NCI-H510A treated with DMSO at 0.1 percent for 48 hours (cell line): ENCODE measurements at regions not wholly inside any gene's neighbourhood (a gene's known extent, or its start where the extent isn't known, plus 50 kb on each side); places are given as distances from the start of the nearest gene placed in this dataset.

ENCODE experiments used
- DNase-seq: peaks from one replicate; lab custom pipeline; 2025; lab: John Stamatoyannopoulos, UW

DNA sequence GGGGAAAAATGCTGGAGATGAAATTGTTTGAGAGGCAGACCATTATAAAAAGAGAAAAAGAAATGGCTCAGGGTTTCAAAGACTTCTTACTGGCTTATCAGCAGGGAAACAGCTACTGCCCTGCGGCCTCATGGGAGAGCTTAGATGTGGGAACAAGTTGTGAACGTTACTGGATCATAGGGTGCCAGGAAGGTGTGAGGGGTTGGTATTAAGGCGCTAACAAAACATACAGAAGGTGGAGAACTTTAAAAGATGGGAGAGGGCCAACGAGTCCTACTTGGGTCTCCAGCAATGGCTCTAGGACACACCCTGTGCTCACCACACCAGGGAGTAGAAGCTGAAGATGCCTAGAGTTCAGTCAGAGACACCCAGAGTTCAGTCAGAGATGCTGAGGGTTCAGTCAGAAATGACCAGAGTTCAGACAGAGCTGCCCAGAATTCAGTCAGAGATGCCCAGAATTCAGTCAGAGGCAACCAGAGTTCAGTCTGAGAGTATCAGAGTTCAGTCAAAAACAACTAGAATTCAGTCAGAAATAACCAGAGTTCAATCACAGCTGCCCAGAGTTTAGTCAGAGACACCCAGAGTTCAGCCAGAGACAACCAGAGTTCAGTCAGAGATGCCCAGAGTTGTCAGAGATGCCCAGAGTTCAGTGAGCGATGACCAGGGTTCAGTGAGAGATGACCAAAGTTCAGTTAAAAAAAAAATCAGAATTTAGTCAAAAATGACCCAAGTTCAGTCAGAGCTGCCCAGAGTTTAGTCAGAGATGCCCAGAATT is 1103.6 kb downstream of the BCL11B start:
- DNase-seq = no peak

DNA sequence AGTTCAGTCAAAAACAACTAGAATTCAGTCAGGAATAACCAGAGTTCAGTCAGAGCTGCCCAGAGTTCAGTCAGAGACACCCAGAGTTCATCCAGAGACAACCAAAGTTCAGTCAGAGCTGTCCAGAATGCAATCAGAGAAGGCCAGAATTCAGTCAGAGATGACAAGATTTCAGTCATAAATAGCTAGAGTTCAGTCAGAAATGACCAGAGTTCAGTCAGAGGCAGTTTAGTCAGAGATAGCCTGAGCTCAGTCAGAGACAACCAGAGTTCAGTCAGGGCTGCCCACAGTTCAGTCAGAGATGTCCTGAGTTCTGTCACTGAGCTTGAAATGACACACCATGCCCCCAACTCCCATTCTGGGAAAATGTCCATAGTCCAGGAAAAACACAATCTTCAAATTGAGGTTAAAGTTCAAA is 1102.8 kb downstream of the BCL11B start:
- DNase-seq = no peak

DNA sequence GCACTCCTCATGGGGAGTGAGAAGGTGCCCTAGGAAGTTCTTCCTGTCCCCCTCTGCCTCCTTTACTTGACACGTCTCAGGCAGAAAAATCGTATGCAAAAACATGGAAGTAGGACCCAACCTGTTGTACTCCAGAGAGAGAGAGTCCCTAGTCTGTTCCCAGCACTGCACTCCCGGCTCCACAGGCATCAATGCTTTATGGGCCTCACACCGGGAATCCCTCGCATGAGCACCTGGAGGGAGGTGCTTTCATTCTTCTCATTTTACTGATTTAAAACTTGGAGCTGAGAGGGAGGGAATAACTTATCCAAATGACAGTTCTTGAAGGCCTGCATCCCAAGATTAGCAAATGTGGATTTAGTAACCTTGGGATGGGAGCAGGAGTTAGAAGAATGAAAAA is 1101.4 kb downstream of the BCL11B start:
- no peak for DNase-seq

DNA sequence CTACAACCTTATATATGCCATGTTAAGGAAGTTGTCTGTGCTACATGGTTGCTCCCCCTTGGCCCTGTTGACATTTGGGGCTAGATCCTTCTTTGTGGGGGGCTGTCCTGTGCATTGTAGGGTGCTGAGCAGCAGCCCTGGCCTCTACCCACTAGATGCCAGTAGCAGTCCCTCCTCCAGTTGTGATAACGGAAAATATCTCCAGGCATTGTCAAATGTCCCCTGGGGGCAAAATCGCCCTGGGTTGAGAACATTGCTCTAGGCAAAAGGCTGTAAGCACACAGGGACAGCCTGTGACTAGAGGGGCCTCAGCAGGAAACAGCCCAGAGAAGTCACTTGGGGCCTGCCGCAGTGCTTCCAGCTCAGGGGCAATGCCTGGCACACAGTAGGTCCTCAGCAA is 1100.3 kb downstream of the BCL11B start:
- no peak for DNase-seq

DNA sequence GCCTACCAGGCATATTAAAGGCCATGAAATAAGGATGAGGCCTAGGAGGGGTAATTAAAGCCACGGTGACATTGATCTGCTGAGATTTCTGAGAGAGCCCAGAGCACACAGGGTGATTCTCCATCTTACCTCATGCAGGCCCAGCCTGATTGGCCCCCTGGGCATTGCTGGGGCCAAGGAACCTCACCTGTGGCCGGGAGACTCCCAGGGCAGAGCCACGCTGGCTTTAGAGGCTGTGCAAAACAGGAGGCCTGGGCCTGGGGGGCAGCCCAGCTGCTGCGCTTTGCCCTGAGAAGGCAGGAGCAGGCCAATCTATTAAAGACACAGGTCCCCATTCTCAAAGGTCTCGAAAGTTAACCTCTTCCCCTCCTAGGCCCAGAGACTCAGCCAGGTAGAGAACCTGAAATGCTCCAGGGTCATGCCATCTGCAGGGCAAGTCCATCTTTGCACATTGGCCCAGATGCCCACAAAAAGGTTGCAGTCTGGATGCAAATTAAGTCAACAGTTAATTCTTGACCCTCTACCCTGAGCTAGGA is 1099.7 kb downstream of the BCL11B start:
- no peak for DNase-seq

DNA sequence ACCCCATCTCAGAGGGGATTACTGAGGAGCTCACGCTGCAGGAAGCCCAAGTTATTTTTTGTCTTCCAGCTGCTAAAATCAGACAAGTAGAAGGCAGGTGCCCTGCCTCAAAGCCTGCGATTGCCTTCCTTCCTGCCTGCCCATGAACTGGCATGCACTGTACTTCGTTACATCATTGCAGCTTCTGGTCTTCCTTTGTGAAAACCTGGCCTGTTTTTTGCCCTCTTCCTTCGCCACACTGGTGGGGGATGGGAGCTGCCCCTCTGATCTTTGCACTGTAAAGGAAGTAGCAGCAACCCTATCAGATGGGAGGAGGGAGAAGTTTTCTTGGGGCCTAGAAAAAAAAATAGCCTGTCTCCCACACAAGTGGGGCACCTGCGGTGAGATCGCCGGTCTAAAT is 1098.7 kb downstream of the BCL11B start:
- DNase-seq = no peak

DNA sequence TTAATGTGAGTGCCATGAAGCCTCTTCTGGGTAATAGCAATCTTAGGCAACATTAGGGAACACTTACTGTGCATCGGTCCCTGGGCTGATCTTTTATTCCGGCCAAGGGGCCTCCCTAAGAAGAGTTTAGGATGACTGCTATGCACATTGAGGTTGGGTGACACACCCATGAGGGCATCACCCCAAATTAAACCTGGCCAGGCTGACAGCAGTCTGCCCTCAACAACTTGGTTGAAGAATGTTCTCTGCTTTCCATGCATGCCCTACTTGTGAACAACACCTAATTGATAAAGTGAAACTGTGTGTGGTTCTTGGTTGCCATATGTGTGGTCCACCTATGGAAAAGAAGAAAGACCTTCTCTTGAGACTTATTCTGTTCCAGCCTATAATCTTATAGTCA is 1098.0 kb downstream of the BCL11B start:
- DNase-seq = no peak

DNA sequence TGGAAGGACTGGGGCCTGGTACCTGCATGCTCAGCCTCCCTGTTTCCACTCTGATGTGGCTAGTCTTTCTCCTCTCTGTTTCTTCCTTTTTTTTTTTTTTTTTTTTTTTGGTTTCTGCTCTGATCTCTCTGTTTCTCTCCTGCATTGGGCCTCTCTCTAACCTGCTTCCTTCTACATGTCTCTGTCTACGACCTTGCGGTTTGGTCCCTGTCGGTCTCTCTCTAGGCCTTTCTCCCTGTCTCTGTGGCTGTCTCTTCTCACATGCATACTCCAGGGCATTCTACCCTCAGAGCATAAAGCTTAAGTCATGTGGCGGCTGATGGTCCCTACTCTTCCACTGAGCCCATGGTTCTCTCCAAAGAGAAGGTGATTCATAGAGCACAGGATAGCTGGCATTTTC is 1096.6 kb downstream of the BCL11B start:
- DNase-seq = no peak

DNA sequence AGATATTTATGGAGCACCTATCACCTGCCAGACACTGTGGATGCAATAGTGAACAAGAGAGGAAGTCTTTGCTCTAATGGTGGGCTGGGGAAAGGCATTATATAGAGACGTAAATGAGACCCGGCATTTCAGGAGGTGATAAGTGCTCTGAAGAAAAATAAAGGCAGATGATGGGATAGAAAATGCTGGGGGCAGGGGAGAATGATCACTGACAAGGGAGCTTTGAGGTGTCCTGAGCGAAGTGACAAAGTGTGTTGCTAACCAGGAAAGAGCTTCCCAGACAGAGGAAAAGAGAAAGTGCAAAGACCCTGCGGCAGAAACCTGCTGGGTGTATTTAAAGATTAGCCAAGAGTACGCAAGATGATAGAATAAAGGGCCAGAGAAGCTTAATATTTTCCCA is 1096.1 kb downstream of the BCL11B start:
- no peak for DNase-seq

DNA sequence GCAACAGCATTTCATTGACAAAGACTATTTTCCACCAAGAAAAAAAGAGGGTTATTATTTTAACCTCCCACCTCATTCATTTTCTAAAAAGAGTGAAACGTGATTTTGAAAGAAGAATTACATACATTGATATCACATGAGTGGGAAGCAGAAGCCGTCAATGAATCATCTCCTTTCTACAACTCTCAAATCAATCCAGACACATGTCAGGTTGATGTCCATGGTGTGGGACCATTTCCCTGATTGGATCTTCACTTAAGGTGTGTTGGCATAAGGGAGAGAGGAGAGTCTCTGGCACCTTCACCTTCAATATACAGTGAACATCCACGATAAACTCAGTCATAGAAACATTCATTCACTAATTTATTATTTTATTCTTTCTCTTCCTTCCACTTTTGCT is 1095.1 kb downstream of the BCL11B start:
- DNase-seq = no peak

DNA sequence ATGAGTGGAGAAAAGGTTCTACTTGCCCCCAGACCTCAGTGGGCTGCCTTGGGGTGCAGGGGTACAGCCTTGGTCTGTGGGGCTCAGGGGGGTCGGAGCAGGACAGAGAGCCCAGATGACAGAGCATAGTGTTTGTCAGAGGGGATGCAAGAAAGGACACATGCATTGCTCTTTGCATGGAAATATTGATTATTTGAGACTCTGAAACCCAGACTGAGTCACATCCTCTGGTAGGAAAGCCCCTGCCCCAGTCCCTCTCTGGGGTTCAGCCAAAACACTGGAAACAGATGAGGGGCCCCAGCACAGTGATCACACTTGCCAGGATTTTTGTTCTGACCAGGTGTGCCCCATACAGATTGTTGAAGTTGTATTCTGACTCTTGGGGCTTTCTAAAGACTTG is 1094.4 kb downstream of the BCL11B start:
- no peak for DNase-seq

DNA sequence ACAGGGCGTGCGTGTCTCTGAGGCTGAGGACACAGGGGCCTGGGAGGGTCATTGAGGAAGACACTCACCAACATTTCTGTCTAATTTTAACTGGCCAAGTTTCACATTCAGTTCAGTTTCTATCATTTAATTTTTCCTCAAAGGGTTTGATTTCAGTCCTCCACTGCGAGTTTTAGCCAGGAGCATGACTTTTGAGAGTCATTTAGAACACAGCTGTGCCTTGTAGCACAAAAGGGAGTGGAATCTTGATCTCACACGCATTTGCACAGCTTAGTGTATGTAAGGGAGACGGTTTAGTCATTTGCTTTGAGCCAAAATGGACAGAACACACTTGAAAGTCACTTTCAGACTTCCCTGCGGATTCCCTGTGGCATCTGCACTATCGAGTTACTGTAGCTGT is 1090.8 kb downstream of the BCL11B start:
- DNase-seq = no peak

DNA sequence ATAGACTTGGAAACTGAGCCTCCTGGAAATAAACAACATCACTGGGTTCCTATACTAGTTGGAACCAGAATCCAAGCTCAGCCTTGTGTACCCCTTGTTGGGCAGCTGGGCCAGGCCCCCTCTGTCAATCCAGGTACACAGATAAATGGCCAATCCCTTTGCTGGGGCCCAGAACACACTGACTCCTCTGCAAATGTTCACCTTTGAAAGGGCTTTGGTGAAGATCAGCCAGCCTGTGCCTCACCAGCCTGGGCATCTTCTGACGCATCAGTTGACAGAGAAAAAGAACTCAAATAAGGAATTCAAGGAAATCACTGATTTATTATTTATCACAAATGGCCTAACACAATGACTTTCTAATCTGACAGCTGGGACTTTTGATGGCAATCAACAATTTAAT is 1090.2 kb downstream of the BCL11B start:
- DNase-seq = no peak

DNA sequence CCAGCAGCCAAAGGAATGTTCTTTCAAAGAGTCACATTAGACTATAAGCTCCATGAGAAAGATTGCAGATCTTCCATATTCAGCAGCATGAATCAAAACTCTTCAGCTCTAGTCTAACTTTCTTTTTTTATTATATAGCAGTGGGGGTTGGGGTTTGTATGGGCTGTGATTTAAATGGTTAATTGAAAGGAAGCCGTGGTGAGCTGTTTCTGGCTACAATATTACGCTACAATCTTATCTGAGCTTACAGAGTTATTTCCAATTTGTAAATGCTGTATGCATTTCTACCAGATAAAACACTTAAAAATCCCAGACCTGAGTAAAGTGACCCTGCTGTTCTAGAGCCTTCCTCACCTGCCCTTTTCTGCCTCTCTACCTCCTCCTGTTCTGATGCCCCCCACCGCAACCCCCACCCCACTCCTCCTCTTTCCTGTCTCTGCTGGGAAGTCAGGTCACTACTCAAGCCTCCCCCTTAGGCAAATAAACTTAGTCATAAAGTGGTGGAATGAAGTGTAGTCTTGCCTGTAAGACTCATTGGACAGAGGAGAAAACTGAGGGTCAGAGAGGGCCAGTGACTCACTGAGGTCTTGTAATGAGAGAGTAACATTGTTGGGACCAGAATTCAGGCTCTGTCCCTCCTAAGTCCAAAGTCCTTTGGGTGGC is 1089.5 kb downstream of the BCL11B start:
- DNase-seq = no peak

DNA sequence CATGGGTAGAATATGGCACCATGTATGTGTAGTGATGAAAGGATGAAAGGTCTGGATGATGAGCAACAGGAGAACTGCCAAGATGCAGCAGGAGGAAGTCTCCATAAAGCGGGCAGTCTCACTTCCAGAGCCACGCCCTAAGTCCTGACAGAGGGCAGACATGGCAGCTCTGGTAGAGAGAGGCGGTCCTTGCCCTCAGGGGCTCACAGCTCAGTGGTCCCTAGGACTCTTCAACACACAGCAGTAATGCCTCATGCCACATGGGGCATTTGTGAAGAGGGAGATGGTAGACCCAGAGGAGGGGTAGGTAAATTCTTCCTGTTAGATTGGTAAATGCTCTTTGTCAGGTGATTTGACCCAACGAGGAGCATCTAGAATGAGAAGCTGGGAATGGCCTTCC is 1088.4 kb downstream of the BCL11B start:
- DNase-seq = no peak

DNA sequence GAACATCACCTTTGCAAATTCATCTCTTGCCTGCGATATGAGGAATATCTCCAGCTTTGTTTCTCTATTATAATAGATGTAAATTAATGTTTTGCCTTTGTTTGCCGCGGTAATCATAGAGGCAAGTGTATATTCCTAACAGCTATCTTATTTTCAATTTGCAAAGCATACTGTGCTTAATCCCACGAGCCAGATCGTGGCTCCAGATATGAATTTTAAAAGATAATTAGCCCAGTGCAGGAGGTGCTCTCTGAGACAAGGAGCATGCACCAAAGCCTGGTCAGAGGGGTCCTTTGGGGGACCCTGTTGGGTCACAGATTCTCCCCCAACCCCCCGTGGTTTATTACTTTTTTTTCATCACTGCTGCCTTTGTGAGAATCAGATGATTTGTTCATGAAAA is 1087.5 kb downstream of the BCL11B start:
- DNase-seq = no peak

DNA sequence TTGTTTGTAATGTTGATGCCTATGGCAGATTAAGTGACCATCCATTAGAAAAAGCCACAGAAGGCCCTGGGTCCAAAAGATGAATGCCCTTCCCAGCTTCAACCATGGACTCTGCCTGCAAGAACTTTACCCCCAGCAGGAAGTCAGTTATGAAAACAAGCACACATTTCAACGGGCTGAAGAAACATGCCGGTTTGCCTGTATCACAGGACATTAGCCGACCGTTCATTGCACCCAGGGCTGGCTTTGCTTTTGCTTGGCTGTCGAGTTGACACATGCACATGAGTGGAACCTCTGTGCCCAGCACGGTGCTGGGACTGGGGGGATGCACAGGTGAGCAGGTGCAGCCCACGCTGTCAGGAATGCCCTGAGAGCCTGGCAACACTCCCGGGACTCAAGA is 1087.0 kb downstream of the BCL11B start:
- DNase-seq = no peak

DNA sequence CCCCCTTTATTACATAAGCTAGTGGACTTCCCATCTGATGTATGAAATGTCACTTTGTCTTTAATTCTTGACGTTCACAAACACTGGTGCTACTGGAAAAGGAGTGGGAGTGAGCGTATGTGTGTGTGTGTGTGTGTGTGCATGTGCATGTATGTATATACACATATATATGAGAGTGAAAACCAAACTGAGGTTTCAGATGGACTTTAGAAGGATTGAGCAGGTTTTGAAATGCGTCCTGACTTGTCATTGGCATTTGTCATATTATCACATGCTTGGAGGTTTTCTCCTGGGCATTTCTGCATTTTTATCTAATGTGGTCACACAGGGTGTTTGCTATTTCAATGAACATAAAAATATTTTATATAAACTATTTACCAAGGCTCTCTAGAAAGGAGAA is 1085.9 kb downstream of the BCL11B start:
- no peak for DNase-seq

DNA sequence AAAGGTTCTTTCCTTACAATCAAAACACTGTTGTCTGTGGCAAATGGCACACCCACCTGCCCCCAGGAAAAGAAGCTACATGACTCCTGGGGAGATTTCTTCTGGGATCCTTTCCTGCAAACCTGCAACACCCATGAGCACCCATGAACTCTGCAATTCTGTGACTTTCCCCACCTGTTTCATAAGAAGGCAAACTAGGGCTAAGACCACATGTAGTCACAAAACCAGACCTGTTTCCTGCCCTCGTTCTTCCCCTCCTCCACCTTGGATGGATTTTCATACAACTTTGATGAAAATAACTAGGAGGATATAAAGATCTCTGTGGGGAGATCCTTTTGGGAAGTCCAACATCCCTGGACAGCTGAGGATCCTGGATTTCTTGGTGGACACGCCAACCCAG is 1084.7 kb downstream of the BCL11B start:
- DNase-seq = no peak

DNA sequence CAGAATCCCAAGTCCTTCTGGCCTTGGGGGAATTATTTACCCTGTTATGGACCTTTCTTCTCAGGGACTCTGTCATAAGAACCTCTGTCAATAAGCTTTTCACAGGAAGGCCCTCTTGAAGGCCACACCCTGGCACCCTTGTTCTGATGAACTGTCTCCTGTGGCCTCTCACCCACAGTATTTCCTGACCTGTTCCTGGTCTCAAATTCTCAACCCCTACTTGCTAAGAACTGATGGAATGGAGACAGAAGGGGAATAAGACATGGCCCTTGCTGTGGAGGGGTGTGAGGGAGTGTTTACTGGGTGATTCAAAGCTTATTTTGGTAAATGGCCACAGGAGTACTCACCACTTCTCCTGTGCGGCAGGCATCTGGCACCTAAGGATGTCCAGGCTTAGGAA is 1082.9 kb downstream of the BCL11B start:
- peak; percentile 44 for DNase-seq

DNA sequence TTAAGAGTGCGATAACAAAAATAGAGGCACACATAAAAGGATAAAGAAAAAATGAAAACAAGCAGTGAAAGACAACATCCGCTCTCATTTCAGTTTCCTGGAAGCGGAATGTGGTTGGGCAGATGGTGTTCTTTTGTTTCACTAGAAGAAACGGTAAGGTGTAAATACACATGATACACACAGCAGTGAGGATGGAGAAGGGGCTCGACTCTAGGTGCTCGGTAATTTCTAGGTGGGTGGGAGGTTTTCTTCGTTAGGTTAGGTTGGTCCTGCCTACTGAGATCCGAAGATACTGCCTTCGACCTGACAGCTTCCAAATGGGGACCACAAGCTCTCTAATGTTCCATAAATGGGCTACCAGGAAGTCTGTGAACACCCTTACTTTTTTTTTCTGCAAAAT is 1082.5 kb downstream of the BCL11B start:
- DNase-seq = no peak

DNA sequence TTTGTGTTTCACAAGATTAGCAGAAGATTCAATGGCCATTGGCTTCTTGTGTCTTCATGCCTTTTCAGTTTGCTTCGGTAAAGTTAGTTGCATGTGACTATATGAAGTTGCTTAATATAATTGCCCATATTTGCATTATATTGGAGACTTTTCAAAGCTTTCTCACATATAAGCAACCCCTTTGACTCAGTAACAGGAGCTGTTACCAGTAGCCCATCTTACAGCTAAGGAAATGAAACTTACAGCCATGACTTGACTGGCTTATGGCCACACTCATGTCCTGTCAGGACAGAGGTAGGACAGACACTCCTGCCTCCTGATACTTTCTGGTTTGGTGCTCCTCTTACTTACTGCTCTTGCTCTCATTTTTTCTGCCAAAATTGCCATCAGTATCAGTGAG is 1082.1 kb downstream of the BCL11B start:
- no peak for DNase-seq

DNA sequence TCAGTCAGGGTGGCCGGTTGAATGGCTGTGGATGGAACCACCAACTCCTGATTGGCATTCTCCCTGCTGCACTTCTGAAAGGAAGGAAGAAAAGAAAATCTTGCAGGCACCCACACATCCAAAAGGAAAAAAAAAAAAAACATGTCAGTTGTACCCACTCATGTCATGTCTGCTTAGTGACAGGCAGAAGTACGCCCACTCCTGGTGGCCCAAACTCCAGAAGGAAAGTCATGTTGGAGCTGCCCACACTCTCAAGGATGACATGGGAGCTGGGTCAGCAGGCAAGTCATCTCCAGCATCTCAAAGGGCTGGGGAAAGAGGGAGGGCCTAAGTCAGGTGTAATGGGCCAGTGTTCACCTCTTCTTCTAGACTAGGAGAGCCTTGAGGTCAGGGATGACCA is 1079.1 kb downstream of the BCL11B start:
- DNase-seq = no peak

DNA sequence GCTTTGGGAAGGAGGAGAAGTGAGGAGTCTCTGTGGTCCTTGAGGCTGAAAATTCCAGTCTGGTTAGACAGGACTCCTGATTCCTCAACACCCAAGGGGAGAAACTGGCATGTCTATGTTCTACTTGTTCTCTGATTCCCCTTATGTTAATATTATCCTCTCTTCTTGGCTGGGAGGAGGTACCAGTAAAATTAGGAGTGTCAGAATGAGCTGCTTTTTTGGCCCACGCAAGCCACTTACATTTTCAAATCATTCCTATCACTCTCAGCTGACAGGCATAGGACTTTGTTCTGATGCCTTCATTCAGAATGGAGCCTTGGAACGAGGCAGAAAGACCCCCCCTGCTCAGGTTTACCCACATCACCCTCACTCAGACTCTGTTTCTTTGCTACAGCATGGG is 1077.2 kb downstream of the BCL11B start:
- DNase-seq = no peak
